Stimulated activated naive CD8-positive, alpha-beta T cell treated with anti-CD3 and anti-CD28 coated beads, Interleukin-15, amount 100 ng/mL, for 72 hours (primary cell): ENCODE measurements at regions not wholly inside any gene's neighbourhood (a gene's known extent, or its start where the extent isn't known, plus 50 kb on each side); places are given as distances from the start of the nearest gene placed in this dataset.
"Not testable (repeated sequence)": the region's sequence is repeated elsewhere in the genome, so short reads cannot be mapped to it uniquely, and the experiment has no call there.

ENCODE experiments used
- ATAC-seq: fragments of 150-1000 bp; cut with Tn5 transposase; 2 replicates; pipeline ENCODE4 v1.10.0; 2021; ENCODE audit warnings: mild to moderate bottlenecking, moderate library complexity
- DNase-seq, 2 donors: peaks; one replicate each; pipeline ENCODE4 v3.0.0; 2021 to 2022
- H3K27ac Mint-ChIP-seq, 2 donors: one replicate each; pipeline ENCODE4 v1.8.0; 2022; ENCODE audit warnings: mild to moderate bottlenecking in 2 of 2, mixed read lengths in 2 of 2, moderate library complexity in 2 of 2
- H3K27me3 Mint-ChIP-seq: one replicate; pipeline ENCODE4 v1.8.0; 2022; ENCODE audit warnings: mixed read lengths
- H3K4me1 Mint-ChIP-seq: one replicate; pipeline ENCODE4 v1.8.0; 2022; ENCODE audit warnings: mild to moderate bottlenecking, mixed read lengths
- H3K4me3 Mint-ChIP-seq, 2 donors: one replicate each; pipeline ENCODE4 v1.8.0; 2022; ENCODE audit warnings: mild to moderate bottlenecking in 2 of 2, mixed read lengths in 2 of 2, moderate library complexity in 1 of 2
- H3K9me3 Mint-ChIP-seq, 2 donors: one replicate each; pipeline ENCODE4 v1.8.0; 2022; ENCODE audit warnings: mixed read lengths in 2 of 2

DNA sequence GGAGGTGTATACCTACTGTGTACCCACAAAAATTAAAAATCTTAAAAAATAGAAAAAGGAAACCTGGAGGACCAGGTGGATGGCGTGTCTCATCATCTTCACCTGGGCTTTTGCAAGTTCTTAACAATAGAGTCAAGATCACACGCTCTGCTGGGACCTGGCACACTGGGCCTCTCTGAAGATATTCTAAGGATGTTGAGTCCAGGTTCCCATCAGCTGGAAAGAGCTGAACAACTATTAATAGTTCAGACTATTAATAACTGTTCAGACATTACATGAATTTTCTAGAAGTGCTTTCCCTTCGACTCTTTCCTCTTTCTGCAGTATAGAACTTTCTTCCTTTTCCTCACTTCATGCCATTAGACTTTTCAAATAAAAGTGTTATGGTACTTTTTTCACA is 320.2 kb upstream of the IL12A start:
- no peak for DNase-seq
- ATAC-seq, result no peak
- H3K27me3 Mint-ChIP-seq, result no peaks in the 10 kb centered on the region

DNA sequence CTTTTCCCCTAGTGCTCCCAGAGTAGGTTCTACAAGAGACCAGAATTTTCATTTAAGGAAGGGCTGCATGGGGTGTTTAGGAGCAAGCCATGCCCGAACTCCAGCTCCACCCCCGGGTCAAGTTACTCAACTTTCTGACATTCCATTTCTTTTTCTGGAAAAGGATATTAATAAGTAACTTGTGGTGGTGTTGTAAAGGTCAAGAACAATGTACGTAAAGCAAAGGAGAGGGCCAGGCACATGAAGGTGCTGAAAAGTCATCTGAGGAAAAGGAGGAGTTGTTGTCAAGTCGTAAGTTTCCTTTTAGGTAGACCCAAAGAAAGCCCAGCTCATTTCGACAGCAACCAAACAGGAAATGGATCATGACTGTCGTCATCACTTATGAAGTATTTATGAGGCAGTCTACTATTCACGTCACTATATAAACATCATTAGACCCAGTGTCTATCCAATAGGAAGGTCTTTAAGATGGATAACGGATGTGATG is 319.6 kb upstream of the IL12A start:
- DNase-seq (no peak), ATAC-seq (no peak)
- Mint-ChIP-seq H3K4me1 (no peaks in the 10 kb centered on the region), H3K27ac (no peak overlapping the region), H3K9me3 (no peaks in the 10 kb centered on the region), H3K27me3 (no peaks in the 10 kb centered on the region), H3K4me3 (no peak overlapping the region)

More for the DNA sequence above, 320.2 kb upstream of the IL12A start:
- Mint-ChIP-seq H3K27ac (no peak overlapping the region), H3K4me1 (no peaks in the 10 kb centered on the region), H3K9me3 (no peaks in the 10 kb centered on the region), H3K4me3 (no peak overlapping the region)

DNA sequence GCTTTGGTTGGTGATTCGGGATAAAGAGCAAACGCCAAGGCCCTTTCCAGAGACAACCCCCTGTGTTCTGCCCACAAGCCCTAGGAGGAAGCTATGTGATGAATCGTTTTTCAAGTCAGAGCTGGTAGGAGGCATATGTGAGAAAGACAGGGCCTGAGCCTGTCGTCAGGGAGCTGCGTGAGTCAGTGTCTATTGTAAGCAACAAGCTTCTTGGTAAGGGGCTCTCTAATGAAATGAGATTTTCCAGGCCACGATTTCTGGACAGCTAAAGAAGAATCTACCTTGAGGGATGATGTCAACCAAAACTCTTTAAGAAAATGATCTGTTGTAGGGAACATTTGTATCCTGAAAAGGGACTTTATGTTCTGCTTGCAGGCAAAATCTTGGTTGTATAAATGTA is 318.9 kb upstream of the IL12A start:
- no peak for DNase-seq
- no peaks in the 10 kb centered on the region for H3K9me3 Mint-ChIP-seq
- ATAC-seq, result no peak
- no peak overlapping the region for H3K4me3 Mint-ChIP-seq
- H3K27ac Mint-ChIP-seq, result no peak overlapping the region
- H3K4me1 Mint-ChIP-seq, result no peaks in the 10 kb centered on the region
- H3K27me3 Mint-ChIP-seq, result no peaks in the 10 kb centered on the region

DNA sequence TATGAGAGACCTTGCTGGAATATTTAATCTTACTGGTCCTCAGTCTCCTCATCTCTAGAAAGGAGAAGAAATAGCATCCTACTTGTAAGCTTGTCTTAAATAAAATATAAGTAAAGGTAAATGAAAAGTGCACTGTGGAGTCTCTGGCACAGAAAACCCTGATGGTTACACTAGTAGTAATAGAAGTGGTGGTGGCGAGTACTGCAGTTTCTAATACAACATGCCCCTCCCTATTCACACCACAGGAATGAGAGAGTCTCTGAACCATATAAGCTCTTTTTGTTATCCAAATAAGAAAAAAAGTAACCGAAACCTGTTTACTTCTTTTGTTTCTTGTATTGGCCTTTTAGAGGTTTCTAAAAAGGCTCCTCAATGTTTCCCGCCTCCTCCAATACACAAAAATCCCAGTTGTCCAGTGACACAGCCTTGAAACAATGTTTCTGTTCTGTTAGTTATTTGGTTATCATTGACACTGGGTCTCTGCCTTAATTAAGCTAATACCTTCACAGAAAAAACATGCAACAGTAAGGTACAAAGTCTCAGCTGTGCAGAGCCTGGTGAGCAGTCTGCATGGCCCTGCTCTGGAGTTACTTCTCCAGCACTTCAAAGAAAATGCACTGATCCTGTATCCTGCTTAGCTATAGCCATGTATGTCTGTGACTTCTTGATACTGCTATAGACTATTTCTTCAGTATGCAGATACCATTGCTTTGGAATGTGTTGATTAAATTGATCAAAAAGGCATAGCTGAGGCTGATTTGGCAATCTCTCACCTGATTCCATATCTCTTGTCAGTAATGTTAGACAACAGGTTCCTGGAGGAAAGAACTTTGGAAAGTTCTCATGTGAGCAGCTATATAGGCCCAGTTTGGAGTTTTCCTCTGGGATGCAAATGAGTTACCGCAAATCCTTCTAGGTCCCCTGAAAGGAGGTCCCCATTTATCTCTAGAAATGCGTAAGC is 315.6 kb upstream of the IL12A start:
- Mint-ChIP-seq H3K27me3 (no peaks in the 10 kb centered on the region), H3K4me3 (no peak overlapping the region), H3K27ac (no peak overlapping the region), H3K4me1 (no peaks in the 10 kb centered on the region), H3K9me3 (no peaks in the 10 kb centered on the region)
- ATAC-seq, result no peak
- no peak for DNase-seq

DNA sequence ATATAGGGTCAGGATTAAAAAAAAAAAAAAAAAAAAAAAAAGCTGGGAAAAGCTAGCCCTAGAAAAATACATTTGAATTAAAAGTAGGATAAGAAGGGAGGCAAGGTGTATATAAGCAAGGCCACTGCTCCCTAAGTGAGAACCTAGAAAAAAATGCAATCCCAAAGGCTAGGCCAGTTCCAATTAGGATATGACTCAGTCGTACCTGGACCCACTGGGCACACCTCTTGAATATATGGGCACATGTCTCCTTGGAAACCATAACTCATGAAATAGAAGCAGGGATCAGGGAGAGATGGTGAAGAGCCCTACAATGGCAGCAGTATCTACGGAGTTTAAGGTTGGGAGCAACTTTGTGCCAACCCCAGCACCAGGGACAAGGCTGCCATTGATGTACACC is 314.1 kb upstream of the IL12A start:
- ATAC-seq, result no peak
- Mint-ChIP-seq H3K9me3 (no peaks in the 10 kb centered on the region), H3K27me3 (no peaks in the 10 kb centered on the region), H3K27ac (no peak overlapping the region), H3K4me1 (no peaks in the 10 kb centered on the region), H3K4me3 (no peak overlapping the region)
- no peak for DNase-seq

- DNase-seq (no peak), ATAC-seq (no peak)
- Mint-ChIP-seq H3K27me3 (no peaks in the 10 kb centered on the region), H3K9me3 (no peaks in the 10 kb centered on the region), H3K27ac (no peak overlapping the region), H3K4me1 (no peaks in the 10 kb centered on the region), H3K4me3 (no peak overlapping the region)
Measured at GRCh38 chr3:159675285-159675684, 313.4 kb upstream of the IL12A start.

DNA sequence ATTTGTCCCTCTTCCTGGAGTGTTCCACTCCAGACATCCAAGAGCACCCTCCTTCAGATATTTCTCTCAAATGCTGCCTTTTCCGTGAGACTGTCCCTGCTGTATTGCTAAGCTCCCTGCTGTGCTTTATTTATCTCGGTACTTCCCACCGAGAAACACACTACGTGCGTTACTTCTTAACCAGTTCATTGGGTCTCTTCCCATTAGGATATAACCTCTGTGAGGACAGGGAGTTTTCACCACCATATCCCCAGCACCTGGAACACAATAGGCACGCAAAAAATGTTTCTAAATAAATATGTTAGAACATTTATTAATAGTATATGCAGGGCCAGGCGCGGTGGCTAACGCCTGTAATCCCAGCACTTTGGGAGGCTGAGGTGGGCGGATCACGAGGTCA is 308.7 kb upstream of the IL12A start:
- Mint-ChIP-seq H3K4me1 (no peaks in the 10 kb centered on the region), H3K27me3 (no peaks in the 10 kb centered on the region), H3K4me3 (no peak overlapping the region), H3K27ac (no peak overlapping the region), H3K9me3 (no peaks in the 10 kb centered on the region)
- DNase-seq, result no peak
- ATAC-seq, result no peak

DNA sequence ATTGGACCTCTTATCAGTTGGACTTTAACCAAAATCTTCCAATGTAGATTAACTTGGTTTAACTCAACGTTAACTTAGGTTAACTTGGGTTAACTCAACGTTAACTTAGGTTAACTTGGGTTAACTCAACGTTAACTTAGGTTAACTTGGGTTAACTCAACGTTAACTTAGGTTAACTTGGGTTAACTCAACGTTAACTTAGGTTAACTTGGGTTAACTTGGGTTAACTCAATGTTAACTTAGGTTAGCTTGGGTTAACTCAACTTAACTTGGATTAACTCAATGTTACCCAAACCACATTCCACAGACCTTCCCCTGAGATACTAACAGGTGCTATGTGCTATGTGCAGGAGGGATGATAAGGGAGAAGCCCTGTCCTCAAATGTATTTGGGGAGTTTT is 306.9 kb upstream of the IL12A start:
- H3K9me3 Mint-ChIP-seq, H3K4me3 Mint-ChIP-seq, H3K27ac Mint-ChIP-seq, H3K27me3 Mint-ChIP-seq, DNase-seq, ATAC-seq, H3K4me1 Mint-ChIP-seq: not testable (repeated sequence)

- DNase-seq, result no peak
- peaks cover 6 to 29% of the 10 kb centered on the region in 2 donors for H3K9me3 Mint-ChIP-seq
- no peak for ATAC-seq
- H3K27ac Mint-ChIP-seq, result no peak overlapping the region
- no peaks in the 10 kb centered on the region for H3K27me3 Mint-ChIP-seq
- no peak overlapping the region for H3K4me3 Mint-ChIP-seq
- H3K4me1 Mint-ChIP-seq, result no peaks in the 10 kb centered on the region
Measured at GRCh38 chr3:159685801-159686200, 302.8 kb upstream of the IL12A start.

GRCh38 chr3:159693226-159693625 is 295.4 kb upstream of the IL12A start:
- DNase-seq (no peak), ATAC-seq (no peak)
- Mint-ChIP-seq H3K27ac (no peak overlapping the region), H3K4me1 (no peaks in the 10 kb centered on the region), H3K4me3 (no peak overlapping the region), H3K9me3 (peaks cover 13 to 36% of the 10 kb centered on the region in 2 donors), H3K27me3 (no peaks in the 10 kb centered on the region)

GRCh38 chr3:159711560-159712333 is 276.9 kb upstream of the IL12A start:
- Mint-ChIP-seq H3K4me3 (no peak overlapping the region), H3K9me3 (peaks cover 15 to 21% of the 10 kb centered on the region in 2 donors)

GRCh38 chr3:159721324-159721723 is 267.3 kb upstream of the IL12A start:
- no peaks in the 10 kb centered on the region for H3K27me3 Mint-ChIP-seq
- no peak overlapping the region for H3K4me3 Mint-ChIP-seq
- DNase-seq (no peak), ATAC-seq (no peak)
- H3K27ac Mint-ChIP-seq, result no peak overlapping the region
- peaks cover 0 to 13% of the 10 kb centered on the region in 2 donors for H3K9me3 Mint-ChIP-seq
- no peaks in the 10 kb centered on the region for H3K4me1 Mint-ChIP-seq

More at GRCh38 chr3:159711560-159712333, 276.9 kb upstream of the IL12A start:
- Mint-ChIP-seq H3K4me1 (no peaks in the 10 kb centered on the region), H3K27me3 (no peaks in the 10 kb centered on the region), H3K27ac (no peak overlapping the region)
- no peak for ATAC-seq
- DNase-seq, result no peak

- Mint-ChIP-seq H3K9me3 (no peaks in the 10 kb centered on the region), H3K4me3 (no peak overlapping the region), H3K27ac (no peak overlapping the region), H3K27me3 (no peaks in the 10 kb centered on the region), H3K4me1 (no peaks in the 10 kb centered on the region)
- ATAC-seq (no peak), DNase-seq (no peak)
Measured at GRCh38 chr3:159723295-159723694, 265.3 kb upstream of the IL12A start.

DNA sequence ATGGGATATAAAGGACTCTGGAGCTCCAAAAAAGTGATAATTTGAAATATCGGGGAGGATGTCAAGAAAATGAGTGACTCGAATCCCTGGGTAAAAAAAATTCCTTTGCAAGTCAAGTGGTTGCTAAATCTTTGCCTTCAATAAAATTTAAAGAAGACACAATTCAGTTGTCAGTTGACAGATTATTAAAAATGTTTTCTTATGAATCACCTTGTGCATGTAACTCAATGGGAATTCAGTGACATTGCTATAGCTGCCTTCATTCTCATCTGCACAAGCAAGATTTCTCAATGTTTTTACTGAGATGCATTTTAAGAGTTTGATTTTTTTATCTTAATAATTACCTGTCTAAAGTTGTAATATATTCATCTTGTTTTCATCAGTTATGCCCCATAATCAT is 264.0 kb upstream of the IL12A start:
- no peaks in the 10 kb centered on the region for H3K27me3 Mint-ChIP-seq
- H3K4me1 Mint-ChIP-seq, result no peaks in the 10 kb centered on the region
- no peaks in the 10 kb centered on the region for H3K9me3 Mint-ChIP-seq
- no peak for DNase-seq
- no peak for ATAC-seq
- H3K4me3 Mint-ChIP-seq, result no peak overlapping the region
- H3K27ac Mint-ChIP-seq, result no peak overlapping the region

- Mint-ChIP-seq H3K27ac (no peak overlapping the region), H3K4me1 (no peaks in the 10 kb centered on the region), H3K27me3 (no peaks in the 10 kb centered on the region), H3K9me3 (no peaks in the 10 kb centered on the region), H3K4me3 (no peak overlapping the region)
- DNase-seq, result no peak
- ATAC-seq, result no peak
Measured at GRCh38 chr3:159726231-159726964, 262.2 kb upstream of the IL12A start.
